NB4 (cell line): ENCODE measurements at regions not wholly inside any gene's neighbourhood (a gene's known extent, or its start where the extent isn't known, plus 50 kb on each side); places are given as distances from the start of the nearest gene placed in this dataset.

Experiments used
- DNase-seq: peaks from one replicate; pipeline ENCODE4 v3.0.0; 2010; ENCODE audit warnings: low read depth
- H3K4me3 ChIP-seq: one replicate; pipeline ENCODE4 v1.5.1; 2011; ENCODE audit warnings: mild to moderate bottlenecking, low read depth, low read length, moderate library complexity
- MYC ChIP-seq: IDR thresholded peaks from 2 replicates; pipeline ENCODE4 v1.6.1; 2011; ENCODE audit warnings: low read depth, low read length
- POLR2A ChIP-seq: IDR thresholded peaks from 2 replicates; pipeline ENCODE4 v1.6.1; 2011; ENCODE audit warnings: mild to moderate bottlenecking; ENCODE audit not compliant: insufficient read length; ENCODE audit errors: extremely low read depth
- TF ChIP-seq, protein P1 (sequence below): IDR thresholded peaks from one replicate; pipeline ENCODE4 v1.5.1; 2012; ENCODE audit warnings: low read depth, low read length
- TF ChIP-seq, protein P2 (sequence below): IDR thresholded peaks from 2 replicates; pipeline ENCODE4 v1.6.1; 2011; ENCODE audit warnings: low read depth, low read length

DNA sequence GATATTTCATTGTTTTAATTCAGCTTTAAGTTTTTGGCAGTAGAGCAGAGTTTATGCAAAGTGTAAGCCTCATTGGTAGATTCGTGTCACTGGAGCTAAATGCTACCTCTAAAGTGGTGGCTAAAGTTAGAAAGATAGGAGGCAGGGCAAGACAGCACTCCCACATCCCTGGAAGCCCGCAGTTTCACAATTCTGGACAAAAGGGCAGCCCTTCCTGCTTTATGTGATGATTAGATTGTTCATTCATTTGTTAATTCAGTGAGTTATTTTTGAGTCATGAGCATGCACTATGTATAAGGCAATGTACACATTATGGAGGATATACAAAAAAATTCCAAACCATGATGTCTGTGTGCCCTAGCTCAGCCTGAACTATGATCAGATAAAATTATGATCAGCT lies 52.1 kb upstream of the EIF3M start:
- DNase-seq, result peak; percentile 10
- TF ChIP-seq, protein P1, sequence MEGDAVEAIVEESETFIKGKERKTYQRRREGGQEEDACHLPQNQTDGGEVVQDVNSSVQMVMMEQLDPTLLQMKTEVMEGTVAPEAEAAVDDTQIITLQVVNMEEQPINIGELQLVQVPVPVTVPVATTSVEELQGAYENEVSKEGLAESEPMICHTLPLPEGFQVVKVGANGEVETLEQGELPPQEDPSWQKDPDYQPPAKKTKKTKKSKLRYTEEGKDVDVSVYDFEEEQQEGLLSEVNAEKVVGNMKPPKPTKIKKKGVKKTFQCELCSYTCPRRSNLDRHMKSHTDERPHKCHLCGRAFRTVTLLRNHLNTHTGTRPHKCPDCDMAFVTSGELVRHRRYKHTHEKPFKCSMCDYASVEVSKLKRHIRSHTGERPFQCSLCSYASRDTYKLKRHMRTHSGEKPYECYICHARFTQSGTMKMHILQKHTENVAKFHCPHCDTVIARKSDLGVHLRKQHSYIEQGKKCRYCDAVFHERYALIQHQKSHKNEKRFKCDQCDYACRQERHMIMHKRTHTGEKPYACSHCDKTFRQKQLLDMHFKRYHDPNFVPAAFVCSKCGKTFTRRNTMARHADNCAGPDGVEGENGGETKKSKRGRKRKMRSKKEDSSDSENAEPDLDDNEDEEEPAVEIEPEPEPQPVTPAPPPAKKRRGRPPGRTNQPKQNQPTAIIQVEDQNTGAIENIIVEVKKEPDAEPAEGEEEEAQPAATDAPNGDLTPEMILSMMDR, result no peak
- no peak for TF ChIP-seq POLR2A

DNA sequence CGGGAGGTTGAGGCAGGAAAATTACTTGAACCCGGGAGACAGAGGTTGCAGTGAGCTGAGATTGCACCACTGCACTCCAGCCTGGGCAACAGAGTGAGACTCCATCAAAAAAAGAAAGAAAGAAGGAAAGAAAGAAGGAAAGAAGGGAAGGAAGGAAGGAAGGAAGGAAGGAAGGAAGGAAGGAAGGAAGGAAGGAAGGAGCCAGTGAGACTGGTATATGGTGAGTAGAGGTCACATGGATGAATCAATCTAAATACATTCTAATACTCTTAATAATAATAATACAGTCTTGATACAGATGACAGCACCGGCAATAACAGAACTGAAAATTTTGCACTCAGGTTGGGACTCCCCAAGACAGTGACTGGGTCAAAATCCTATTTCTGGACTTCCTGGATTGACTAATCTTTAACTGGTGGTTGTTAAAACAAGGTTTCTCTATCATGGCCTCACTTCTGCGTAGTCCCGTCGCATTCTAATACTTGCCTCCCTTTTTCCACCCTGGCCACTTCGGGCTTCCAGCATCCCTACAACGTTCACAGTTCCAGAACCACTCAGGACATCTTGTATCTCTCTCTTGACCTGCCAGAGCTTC lies 53.5 kb upstream of the EIF3M start:
- TF ChIP-seq, protein P2, sequence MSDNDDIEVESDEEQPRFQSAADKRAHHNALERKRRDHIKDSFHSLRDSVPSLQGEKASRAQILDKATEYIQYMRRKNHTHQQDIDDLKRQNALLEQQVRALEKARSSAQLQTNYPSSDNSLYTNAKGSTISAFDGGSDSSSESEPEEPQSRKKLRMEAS, result no peak
- TF ChIP-seq, protein P1, result no peak
- TF ChIP-seq POLR2A (no peak), MYC (no peak)
- no peak overlapping the region for H3K4me3 ChIP-seq
- DNase-seq, result no peak

More for the DNA sequence above, 52.1 kb upstream of the EIF3M start:
- no peak overlapping the region for H3K4me3 ChIP-seq

DNA sequence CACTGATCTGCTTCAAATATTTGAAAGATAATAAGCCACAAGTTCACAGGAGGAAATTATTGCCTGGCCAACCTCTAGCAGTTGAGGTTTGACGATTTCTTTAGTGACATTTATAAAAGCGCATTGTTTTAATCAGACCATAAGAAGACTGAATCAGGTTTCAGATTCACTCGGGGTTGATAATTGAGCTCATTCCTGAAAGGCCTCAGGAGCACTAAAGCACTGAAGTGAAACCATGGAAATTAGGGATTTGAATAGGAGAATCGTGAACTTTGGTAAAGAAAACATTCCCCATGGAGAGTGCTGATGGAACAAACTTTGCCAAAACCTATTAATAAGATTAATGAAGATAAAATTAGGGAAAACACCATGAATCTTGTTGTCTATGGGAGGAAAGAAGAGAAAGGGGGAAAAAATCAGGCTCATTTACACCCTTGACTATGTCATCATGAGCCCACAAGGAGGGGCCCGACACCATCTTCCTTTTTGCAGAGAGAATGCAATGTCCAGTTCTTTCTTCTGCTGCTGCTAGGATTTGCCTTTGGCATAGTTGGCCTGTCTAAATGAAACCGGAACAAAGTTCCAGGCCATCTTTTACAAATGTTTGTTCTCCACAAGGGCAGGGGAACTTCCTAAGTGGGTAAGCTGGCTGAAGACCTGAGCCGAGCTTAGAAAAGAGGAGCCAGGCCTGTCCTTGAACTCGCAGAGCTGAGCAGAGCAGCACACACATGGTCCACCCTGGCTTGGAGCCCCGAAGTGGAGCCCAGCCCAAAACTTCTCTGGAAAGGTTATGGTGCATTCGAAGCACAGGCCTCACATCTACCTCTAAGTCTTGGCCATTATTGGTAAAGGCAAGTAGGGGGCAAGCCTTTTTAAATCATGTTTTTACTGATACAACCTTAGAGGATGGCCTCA lies 56.1 kb upstream of the EIF3M start:
- TF ChIP-seq POLR2A (no peak), MYC (no peak)
- TF ChIP-seq, protein P2, result no peak
- TF ChIP-seq, protein P1, result no peak
- DNase-seq, result no peak
- H3K4me3 ChIP-seq, result no peak overlapping the region

DNA sequence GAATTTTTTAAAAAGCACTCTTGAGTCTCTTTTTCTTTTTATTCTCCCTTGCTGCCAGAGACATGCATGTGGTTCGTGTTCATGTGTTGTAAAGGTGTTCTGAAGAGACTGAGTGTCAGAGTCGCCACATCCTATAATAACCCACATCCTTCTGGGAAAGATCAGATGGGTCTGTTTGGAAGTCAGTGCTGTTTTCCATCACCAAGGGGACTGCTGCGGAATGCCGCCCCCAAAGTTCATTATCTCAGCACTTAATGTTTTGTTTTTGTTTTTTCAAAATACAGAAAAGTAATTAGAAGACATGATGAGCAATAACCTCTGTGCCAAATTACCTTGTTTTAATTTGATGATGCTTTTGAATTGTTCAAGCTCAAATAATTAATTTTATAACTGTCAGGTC lies 56.9 kb upstream of the EIF3M start:
- no peak for DNase-seq
- no peak overlapping the region for H3K4me3 ChIP-seq
- TF ChIP-seq, protein P2, result no peak
- TF ChIP-seq, protein P1, result no peak
- TF ChIP-seq POLR2A, result no peak
- TF ChIP-seq MYC, result no peak

DNA sequence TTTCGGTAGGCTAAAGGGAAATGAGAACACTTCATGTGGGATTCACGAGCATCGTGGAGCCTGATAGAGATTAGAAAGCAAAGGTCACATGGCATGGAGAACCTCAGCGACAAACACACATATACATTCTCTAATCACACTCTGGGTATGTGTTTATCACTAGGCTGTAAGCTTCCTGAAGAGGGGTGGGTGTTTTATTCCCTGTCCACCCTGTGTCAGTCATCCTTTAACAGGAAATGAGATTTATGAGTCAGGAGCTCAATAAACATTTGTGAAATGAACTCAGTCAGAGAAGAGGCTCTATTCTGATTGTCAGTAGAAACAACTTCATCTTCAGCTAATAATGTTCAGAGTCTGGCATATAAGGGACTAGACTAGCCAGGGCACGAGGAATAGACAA lies 71.7 kb upstream of the EIF3M start:
- peak; percentile 34 for DNase-seq
- H3K4me3 ChIP-seq, result no peak overlapping the region
- TF ChIP-seq POLR2A (no peak), MYC (no peak)
- TF ChIP-seq, protein P1, result no peak
- TF ChIP-seq, protein P2, result no peak
